ENCODE measurements at regions not wholly inside any gene's neighbourhood (a gene's known extent, or its start where the extent isn't known, plus 50 kb on each side); places are given as distances from the start of the nearest gene placed in this dataset.

DNA sequence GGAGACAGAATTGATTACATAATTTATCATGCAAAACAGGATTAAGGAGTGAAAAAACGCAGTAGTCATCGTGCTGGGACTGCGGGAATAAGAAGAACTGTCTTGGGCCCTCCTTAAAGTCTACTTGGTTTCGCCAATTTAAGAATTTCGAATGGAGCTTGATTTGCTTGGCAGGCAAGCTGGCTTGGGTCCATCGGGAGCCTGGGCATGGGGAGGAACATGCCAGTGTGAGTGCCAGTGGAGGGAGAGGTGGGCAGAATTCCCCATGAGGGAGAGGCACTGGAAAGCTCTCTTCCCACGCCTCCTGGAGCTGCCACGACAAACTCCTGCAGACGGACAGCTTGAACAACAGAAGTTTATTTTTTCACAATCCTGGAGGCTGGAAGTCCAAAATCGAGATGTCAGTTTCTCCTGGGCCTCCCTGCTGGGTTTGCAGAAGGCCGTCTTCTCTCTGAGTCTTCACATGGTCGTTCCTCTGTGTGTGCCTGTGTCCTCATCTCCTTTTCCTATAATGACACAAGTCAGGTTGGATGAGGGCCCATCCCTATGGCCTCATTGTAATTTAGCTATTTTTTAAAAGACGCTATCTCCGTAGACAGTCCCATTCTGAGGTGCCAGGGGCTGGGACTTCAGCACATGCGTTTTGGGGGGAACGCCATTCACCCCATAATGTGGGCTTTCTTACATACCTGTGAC is 528.7 kb upstream of the DPP6 start:
- no peak for DNase-seq (ENCODE audit: low read depth)
- H3K4me3 ChIP-seq (ENCODE audit: low read depth, low read length), result no peak overlapping the region
- TF ChIP-seq, protein P1, sequence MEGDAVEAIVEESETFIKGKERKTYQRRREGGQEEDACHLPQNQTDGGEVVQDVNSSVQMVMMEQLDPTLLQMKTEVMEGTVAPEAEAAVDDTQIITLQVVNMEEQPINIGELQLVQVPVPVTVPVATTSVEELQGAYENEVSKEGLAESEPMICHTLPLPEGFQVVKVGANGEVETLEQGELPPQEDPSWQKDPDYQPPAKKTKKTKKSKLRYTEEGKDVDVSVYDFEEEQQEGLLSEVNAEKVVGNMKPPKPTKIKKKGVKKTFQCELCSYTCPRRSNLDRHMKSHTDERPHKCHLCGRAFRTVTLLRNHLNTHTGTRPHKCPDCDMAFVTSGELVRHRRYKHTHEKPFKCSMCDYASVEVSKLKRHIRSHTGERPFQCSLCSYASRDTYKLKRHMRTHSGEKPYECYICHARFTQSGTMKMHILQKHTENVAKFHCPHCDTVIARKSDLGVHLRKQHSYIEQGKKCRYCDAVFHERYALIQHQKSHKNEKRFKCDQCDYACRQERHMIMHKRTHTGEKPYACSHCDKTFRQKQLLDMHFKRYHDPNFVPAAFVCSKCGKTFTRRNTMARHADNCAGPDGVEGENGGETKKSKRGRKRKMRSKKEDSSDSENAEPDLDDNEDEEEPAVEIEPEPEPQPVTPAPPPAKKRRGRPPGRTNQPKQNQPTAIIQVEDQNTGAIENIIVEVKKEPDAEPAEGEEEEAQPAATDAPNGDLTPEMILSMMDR (IDR thresholded peaks at IDR 0.05; ENCODE audit: low read depth, low read length, missing control alignments), result no peak

DNA sequence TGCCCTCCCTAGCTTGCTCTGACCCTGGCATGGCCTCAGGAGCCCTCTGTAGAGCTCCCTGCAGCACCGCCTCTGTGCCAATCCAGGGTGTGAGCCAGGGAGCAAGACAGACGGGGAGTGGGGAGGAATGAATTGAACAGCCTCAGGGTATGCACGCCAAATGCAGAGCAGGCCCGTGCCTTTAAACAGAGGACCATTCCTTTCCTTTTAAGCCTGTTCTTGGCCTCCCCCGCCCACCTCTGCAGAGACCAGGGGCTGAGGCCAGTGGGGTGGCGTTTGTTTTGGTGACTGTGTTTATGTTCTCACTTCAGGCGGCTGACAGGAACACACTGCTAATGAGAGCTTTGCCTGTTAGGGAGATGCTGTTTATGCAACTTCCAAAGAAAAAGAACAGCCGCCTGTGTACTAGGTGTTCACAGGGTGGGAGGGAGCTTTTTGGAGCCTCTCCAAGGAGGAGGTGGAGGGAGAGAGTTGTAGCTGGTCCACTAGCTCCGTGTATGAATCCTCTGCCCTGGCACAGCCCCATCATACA is 528.1 kb upstream of the DPP6 start:
- DNase-seq (ENCODE audit: low read depth), result no peak
- TF ChIP-seq, protein P1 (IDR thresholded peaks at IDR 0.05; ENCODE audit: low read depth, low read length, missing control alignments), result no peak

DNA sequence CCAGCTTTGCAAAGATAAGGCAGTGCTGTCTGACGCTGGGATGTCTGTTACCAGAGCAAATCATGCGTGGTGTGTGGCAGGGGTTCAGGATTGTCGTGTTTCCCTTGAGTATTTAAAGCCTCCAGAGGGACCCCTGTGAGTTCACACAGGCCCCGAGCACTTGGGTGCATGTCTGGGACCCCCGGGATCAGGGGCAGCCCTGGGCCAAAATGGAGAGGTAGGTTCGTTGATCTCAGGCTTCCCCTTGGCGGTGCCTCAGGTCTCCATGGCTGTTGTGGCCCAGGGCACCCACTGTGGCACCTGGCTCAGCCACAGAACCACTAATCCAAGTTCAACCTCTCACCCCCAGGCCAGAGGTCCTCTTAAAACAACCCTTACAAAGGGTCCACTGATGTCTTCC is 523.1 kb upstream of the DPP6 start:
- TF ChIP-seq, protein P1 (IDR thresholded peaks at IDR 0.05; ENCODE audit: low read depth, low read length, missing control alignments), result no peak

More for the DNA sequence above, 528.1 kb upstream of the DPP6 start:
- no peak overlapping the region for H3K4me3 ChIP-seq (ENCODE audit: low read depth, low read length)

DNA sequence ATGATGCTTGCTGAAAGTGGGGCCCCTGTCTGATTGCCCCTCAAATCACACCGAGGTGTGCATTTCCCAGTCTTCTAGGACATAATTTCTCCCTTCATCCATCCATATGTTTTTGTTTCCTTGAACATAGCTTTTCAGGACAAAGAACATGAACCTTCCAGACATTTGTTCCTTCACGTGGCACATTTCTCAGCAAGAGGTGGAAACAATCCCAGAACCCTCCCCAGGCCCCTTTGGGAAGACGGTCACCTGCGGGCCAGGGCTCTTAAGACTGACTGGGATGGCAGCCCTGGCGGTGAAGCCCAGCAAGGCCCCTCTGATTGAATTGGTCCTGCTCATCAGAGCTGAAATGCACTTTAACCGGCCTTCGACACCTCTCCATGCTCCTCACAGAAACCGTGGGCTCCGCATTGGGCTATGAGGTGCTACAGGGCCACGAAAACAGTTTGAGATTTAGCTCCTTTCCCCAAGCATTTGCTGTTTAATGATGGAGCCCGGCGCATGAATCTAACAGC is 522.5 kb upstream of the DPP6 start:
- TF ChIP-seq, protein P1 (IDR thresholded peaks at IDR 0.05; ENCODE audit: low read depth, low read length, missing control alignments), result no peak
- no peak overlapping the region for H3K4me3 ChIP-seq (ENCODE audit: low read depth, low read length)
- no peak for DNase-seq (ENCODE audit: low read depth)

More for the DNA sequence above, 523.1 kb upstream of the DPP6 start:
- DNase-seq (ENCODE audit: low read depth), result no peak
- H3K4me3 ChIP-seq (ENCODE audit: low read depth, low read length), result no peak overlapping the region

DNA sequence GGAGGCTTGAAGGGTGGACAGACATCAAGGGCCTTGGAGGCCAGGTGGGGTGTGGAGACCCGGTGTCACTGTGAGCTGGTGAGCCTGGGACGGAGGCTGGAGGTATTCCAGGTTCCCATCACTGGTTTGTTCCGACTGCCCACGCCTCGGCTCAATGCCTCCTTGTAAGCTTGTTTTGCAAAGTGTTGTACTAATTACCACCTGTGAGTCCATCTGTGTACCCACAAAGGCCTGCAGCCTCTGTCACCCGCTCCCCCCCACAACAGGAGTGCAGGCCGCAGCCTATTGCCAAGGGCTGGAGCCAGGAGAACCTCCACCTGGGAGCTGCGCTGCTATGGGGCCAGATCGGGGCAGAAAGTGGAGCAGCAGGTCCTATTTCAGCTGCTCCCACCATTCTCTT is 521.8 kb upstream of the DPP6 start:
- no peak overlapping the region for H3K4me3 ChIP-seq (ENCODE audit: low read depth, low read length)
- DNase-seq (ENCODE audit: low read depth), result no peak
- TF ChIP-seq, protein P1 (IDR thresholded peaks at IDR 0.05; ENCODE audit: low read depth, low read length, missing control alignments), result no peak

DNA sequence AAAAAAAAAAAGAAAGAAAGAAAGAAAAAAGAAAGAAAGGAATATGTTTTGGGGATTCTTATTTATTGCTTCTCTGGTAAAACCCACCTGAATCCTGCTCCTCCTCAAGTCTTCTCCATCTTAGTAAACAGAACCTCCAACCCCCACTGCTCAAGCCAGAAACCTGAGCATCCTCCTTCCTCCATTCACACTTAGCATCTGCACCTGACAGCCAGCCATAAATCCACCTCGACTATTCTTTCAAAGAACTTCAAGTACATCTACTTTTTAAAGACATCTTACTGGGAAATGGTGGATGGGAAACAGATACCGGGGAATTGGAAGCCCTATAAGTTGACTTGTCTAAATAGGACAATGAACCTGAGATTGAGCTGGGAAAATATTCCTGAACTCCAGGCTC is 519.9 kb upstream of the DPP6 start:
- TF ChIP-seq, protein P1 (IDR thresholded peaks at IDR 0.05; ENCODE audit: low read depth, low read length, missing control alignments), result no peak
- H3K4me3 ChIP-seq (ENCODE audit: low read depth, low read length), result no peak overlapping the region
- no peak for DNase-seq (ENCODE audit: low read depth)

DNA sequence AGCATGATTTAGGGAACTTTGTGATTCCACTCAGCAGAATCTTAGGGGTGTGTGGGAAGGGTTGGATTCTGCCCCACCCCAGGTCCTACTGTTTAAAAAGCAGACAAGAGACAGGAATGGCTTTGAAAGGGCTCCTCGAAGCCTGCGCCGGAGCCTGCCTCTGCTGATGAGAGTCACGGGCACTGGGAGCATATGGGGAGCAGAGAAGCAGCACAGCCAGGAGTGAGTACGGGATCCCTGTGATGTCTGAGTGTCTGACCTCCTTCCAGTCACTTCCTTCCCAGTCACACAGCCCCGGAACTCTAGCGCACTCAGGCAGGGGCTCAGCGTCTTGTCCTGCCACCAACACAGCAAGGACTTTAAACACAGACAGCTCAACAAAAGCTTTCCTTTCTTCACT is 514.9 kb upstream of the DPP6 start:
- H3K4me3 ChIP-seq (ENCODE audit: low read depth, low read length), result no peak overlapping the region
- TF ChIP-seq, protein P1 (IDR thresholded peaks at IDR 0.05; ENCODE audit: low read depth, low read length, missing control alignments), result no peak
- no peak for DNase-seq (ENCODE audit: low read depth)
